Sigmoid colon (tissue), 4 donors: ENCODE measurements at regions not wholly inside any gene's neighbourhood (a gene's known extent, or its start where the extent isn't known, plus 50 kb on each side); places are given as distances from the start of the nearest gene placed in this dataset.

ENCODE experiments used
- CTCF ChIP-seq, 4 experiments: fragments of 450-650 bp in 3 of 4; fragments of 200-600 bp in 1 of 4; IDR thresholded peaks; one replicate each; pipeline ENCODE4 v1.5.1; 2016 to 2019; ENCODE audit warnings: antibody characterized with exemption in 4 of 4, mild to moderate bottlenecking in 3 of 4, moderate library complexity in 2 of 4
- EP300 ChIP-seq, 4 donors: sonication (generic); formaldehyde crosslinking; IDR thresholded peaks; one replicate each; pipeline ENCODE4 v1.6.1; 2017; ENCODE audit warnings: antibody characterized with exemption in 4 of 4
- POLR2A ChIP-seq, 2 donors: fragments of 450-650 bp; IDR thresholded peaks; one replicate each; pipeline ENCODE4 v1.6.1; 2016; ENCODE audit warnings: antibody characterized with exemption in 2 of 2, mild to moderate bottlenecking in 2 of 2, moderate library complexity in 2 of 2
- POLR2AphosphoS5 ChIP-seq, 4 donors: sonication (generic); formaldehyde crosslinking; IDR thresholded peaks; one replicate each; pipeline ENCODE4 v1.6.1; 2017; ENCODE audit warnings: antibody characterized with exemption in 4 of 4

DNA sequence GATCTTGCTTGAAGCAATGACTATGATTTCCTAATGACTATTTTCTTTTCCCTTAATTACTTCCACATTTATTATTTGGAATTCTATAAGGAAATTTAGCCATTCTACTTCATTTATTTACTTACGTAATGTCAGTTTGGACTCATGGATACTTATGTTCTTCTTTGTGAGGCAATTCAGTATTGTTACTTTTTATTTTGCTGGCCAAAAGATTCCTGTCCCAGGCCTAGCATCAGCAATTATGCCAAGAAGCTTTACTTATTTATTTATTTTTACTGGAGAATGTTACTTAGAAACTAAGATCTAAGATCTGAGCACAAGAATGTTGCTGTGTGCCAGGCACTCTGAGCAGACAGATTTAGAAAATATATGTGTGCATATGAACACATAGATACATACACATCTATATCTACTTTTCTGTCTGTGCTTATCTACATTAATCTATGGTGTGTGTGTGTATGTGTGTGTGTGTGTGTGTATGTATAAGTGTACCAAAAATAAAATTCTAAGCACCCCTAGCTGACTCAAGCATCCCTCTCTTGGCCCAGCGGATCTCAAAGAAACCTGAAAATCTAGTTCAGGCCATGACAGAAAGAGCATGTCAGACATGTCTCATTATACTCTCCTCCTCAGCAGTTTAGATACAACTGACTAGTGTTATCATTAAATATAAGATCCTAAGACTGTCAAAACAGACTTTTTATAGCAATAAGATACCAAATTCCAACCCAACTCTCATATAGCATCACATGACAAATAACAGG, 640.0 kb upstream of the GJE1 start:
- TF ChIP-seq CTCF (IDR thresholded peaks at IDR 0.05): no peak
- no peak for TF ChIP-seq POLR2AphosphoS5 (IDR thresholded peaks at IDR 0.05)
- TF ChIP-seq POLR2A (IDR thresholded peaks at IDR 0.05): no peak
- no peak for TF ChIP-seq EP300 (IDR thresholded peaks at IDR 0.05)
